PFSK-1 (cell line): ENCODE measurements at regions not wholly inside any gene's neighbourhood (a gene's known extent, or its start where the extent isn't known, plus 50 kb on each side); places are given as distances from the start of the nearest gene placed in this dataset.

Source experiments
- FOXP2 ChIP-seq: optimal IDR thresholded peaks from 2 replicates; pipeline ENCODE3; 2011; ENCODE audit warnings: borderline replicate concordance, control low read depth, inconsistent platforms; ENCODE audit not compliant: insufficient read depth; ENCODE audit errors: extremely low read length, extremely low read depth
- POLR2AphosphoS5 ChIP-seq: IDR thresholded peaks from 2 replicates; pipeline ENCODE4 v1.6.1; 2012; ENCODE audit warnings: low read depth, mild to moderate bottlenecking, control low read depth, low read length, moderate library complexity
- SIN3A ChIP-seq: IDR thresholded peaks from 2 replicates; pipeline ENCODE4 v1.6.1; 2012; ENCODE audit warnings: mild to moderate bottlenecking, low read length, moderate library complexity, borderline replicate concordance; ENCODE audit not compliant: insufficient read depth
- TAF1 ChIP-seq: IDR thresholded peaks from 2 replicates; pipeline ENCODE4 v1.6.1; 2012; ENCODE audit warnings: low read length, control low read depth, borderline replicate concordance; ENCODE audit not compliant: insufficient read depth
- TF ChIP-seq, protein P1 (sequence below), 2 experiments: IDR thresholded peaks; 2 replicates each; pipeline versions ENCODE4 v1.6.1 to v1.8.0; 2011 to 2012; ENCODE audit warnings: low read depth in 2 of 2, low read length in 2 of 2, control low read depth in 1 of 2, inconsistent platforms in 1 of 2, mild to moderate bottlenecking in 1 of 2, moderate library complexity in 1 of 2; ENCODE audit not compliant: insufficient read depth in 1 of 2

GRCh38 chr12:19657118-19657731, 217.9 kb downstream of the AEBP2 start:
- TF ChIP-seq TAF1 (no peak), FOXP2 (no peak)
- TF ChIP-seq, protein P1, sequence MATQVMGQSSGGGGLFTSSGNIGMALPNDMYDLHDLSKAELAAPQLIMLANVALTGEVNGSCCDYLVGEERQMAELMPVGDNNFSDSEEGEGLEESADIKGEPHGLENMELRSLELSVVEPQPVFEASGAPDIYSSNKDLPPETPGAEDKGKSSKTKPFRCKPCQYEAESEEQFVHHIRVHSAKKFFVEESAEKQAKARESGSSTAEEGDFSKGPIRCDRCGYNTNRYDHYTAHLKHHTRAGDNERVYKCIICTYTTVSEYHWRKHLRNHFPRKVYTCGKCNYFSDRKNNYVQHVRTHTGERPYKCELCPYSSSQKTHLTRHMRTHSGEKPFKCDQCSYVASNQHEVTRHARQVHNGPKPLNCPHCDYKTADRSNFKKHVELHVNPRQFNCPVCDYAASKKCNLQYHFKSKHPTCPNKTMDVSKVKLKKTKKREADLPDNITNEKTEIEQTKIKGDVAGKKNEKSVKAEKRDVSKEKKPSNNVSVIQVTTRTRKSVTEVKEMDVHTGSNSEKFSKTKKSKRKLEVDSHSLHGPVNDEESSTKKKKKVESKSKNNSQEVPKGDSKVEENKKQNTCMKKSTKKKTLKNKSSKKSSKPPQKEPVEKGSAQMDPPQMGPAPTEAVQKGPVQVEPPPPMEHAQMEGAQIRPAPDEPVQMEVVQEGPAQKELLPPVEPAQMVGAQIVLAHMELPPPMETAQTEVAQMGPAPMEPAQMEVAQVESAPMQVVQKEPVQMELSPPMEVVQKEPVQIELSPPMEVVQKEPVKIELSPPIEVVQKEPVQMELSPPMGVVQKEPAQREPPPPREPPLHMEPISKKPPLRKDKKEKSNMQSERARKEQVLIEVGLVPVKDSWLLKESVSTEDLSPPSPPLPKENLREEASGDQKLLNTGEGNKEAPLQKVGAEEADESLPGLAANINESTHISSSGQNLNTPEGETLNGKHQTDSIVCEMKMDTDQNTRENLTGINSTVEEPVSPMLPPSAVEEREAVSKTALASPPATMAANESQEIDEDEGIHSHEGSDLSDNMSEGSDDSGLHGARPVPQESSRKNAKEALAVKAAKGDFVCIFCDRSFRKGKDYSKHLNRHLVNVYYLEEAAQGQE (IDR thresholded peaks at IDR 0.05; ENCODE audit: insufficient read depth in 1 of 2, low read depth in 2 of 2, low read length in 2 of 2), result no peak

DNA sequence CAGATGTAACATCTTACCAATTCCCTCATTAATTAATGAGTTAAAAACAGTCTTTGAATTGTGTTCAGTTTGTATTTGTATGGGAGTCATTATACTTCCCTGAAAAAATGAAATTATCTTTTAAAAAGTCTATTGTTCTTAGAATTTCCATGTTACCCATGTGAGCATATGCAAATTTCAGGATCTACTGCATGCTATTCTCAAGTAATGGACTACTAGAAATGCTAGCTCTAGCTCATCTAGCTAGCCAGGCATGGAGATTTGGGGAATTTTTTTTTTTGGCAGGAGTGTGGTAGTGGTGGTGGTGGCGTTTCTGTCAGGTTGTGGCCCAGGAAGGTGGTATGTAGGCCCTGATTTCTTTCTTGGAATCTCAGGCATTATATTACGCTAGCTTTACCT, 218.4 kb downstream of the AEBP2 start:
- TF ChIP-seq, protein P1 (IDR thresholded peaks at IDR 0.05; ENCODE audit: insufficient read depth in 1 of 2, low read depth in 2 of 2, low read length in 2 of 2), result no peak
- TF ChIP-seq TAF1 (no peak), FOXP2 (no peak), SIN3A (no peak), POLR2AphosphoS5 (no peak)

DNA sequence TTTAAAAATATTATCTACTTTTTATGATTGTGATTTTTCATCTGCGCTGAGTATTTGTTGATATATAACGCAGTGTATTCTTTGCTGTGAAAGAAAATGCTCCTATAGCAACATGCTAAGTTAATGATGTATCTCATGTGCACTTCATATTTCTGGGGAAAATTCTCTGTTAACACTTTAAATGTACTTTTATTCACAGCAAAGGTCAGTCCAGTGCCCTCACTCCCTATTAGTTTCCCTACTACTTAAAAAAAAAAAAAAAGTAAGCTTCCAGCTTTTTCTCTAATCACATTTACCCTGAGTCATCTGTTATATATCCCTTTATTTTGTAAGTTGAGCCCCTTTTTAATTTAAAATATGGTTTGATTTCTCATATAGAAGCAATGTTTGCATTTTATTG, 219.8 kb downstream of the AEBP2 start:
- TF ChIP-seq, protein P1 (IDR thresholded peaks at IDR 0.05; ENCODE audit: insufficient read depth in 1 of 2, low read depth in 2 of 2, low read length in 2 of 2), result no peak
- TF ChIP-seq POLR2AphosphoS5, result no peak
- TF ChIP-seq TAF1, result no peak
- no peak for TF ChIP-seq SIN3A
- no peak for TF ChIP-seq FOXP2

GRCh38 chr12:19659501-19659900, 220.2 kb downstream of the AEBP2 start:
- no peak for TF ChIP-seq TAF1
- TF ChIP-seq POLR2AphosphoS5, result no peak
- TF ChIP-seq SIN3A, result no peak
- TF ChIP-seq FOXP2, result no peak
- TF ChIP-seq, protein P1 (IDR thresholded peaks at IDR 0.05; ENCODE audit: insufficient read depth in 1 of 2, low read depth in 2 of 2, low read length in 2 of 2), result no peak
